WI38 (cell line): ENCODE measurements at regions not wholly inside any gene's neighbourhood (a gene's known extent, or its start where the extent isn't known, plus 50 kb on each side); places are given as distances from the start of the nearest gene placed in this dataset.

Source experiments
- H3K4me3 ChIP-seq: 2 replicates; pipeline ENCODE4 v1.5.1; 2011; ENCODE audit warnings: low read depth, mild to moderate bottlenecking, control low read depth, low read length
- TF ChIP-seq, protein P1 (sequence below): IDR thresholded peaks from 2 replicates; pipeline ENCODE4 v1.5.1; 2012; ENCODE audit warnings: low read depth, mild to moderate bottlenecking, control low read depth, low read length

DNA sequence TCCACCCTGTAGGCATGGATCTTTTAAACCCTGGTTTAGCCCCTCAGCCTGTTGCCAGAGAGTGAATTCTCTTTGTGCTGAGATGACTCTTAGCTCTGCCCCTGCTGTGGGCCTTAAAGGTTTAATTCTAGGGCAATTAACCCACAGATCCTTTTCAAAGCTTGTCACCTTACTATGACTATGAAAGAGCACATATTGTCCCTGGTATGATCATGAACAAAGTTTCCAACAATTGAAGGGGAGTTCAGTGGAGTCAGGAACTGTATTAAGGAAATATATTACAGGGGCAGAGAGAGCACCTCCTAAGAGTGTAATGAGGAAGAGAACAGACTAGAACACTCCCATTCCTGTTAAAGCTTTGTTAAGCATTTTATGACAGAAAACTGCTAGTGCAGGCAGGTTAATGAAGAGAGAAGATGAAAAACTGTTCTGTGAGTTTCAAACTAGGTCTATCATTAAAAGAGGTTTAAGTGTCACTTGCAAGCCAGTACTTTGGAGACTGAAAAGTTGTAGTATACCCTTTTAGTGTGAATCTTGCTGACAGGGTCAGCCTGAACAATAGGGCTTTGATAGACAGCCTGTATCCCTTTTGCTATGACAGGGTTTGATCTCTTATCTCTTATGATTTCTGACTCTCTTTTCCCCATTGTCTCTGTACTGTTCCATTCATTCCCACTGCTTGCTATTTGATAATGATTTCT lies 104.2 kb upstream of the ELL2 start:
- H3K4me3 ChIP-seq = no peak overlapping the region
- TF ChIP-seq, protein P1, sequence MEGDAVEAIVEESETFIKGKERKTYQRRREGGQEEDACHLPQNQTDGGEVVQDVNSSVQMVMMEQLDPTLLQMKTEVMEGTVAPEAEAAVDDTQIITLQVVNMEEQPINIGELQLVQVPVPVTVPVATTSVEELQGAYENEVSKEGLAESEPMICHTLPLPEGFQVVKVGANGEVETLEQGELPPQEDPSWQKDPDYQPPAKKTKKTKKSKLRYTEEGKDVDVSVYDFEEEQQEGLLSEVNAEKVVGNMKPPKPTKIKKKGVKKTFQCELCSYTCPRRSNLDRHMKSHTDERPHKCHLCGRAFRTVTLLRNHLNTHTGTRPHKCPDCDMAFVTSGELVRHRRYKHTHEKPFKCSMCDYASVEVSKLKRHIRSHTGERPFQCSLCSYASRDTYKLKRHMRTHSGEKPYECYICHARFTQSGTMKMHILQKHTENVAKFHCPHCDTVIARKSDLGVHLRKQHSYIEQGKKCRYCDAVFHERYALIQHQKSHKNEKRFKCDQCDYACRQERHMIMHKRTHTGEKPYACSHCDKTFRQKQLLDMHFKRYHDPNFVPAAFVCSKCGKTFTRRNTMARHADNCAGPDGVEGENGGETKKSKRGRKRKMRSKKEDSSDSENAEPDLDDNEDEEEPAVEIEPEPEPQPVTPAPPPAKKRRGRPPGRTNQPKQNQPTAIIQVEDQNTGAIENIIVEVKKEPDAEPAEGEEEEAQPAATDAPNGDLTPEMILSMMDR = no peak

DNA sequence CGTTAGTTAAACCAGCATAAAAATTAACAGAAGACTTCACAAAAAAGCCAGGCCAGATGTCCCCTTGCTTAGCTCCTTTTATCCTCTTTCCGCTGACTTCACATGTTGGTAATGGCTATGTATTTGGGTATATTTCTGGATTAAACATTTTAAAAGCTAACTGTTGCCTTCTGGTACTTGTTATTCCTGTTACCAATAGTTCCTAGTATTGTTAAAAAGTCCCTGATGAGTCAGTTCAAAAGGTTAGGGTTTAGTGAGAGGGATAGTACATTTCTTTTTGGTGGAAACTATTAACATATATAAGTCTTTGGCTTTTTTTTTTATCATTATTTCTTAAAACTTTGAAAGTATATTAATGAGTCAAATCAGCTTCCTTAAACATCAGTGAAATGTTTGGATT lies 103.2 kb upstream of the ELL2 start:
- no peak overlapping the region for H3K4me3 ChIP-seq
- TF ChIP-seq, protein P1 = no peak

DNA sequence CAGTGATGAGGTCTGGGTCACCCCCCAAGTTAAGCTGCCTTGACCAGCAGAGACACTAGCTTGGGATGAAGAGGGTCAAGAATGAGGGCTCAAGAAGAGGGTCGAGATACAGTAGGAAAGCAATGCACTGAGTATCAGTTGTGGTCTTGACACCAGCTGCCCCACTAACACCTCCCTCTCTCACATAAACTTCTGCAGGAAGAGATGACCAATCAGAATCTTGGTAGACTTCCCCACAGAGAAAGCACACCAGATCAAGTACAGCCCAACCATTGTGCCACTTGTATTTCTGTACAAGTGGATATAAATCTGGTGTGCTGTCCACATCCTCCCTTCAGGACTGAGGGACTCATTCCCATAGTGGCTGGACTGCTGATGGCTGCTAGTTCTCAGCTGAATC lies 101.2 kb upstream of the ELL2 start:
- TF ChIP-seq, protein P1 = no peak
- H3K4me3 ChIP-seq = no peak overlapping the region

DNA sequence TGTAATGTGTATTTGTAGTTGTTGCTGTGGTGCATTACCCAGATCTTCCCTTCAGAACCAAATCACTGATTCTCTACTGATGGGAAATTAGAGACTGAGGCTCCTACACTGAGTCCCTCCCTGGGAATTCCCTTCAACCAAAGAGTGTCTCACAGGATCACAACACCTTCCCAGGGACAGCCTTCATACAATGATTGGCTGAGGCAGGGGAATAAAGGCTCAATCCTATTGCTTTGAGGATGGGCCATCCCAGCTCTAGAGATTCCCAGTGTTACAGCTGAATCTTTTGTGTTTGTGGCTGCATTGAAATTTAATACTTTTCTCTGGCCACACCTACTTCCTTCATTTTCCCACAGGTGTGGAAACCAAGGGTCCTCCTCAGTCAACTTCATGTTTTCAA lies 96.4 kb upstream of the ELL2 start:
- H3K4me3 ChIP-seq = no peak overlapping the region
- TF ChIP-seq, protein P1 = no peak

DNA sequence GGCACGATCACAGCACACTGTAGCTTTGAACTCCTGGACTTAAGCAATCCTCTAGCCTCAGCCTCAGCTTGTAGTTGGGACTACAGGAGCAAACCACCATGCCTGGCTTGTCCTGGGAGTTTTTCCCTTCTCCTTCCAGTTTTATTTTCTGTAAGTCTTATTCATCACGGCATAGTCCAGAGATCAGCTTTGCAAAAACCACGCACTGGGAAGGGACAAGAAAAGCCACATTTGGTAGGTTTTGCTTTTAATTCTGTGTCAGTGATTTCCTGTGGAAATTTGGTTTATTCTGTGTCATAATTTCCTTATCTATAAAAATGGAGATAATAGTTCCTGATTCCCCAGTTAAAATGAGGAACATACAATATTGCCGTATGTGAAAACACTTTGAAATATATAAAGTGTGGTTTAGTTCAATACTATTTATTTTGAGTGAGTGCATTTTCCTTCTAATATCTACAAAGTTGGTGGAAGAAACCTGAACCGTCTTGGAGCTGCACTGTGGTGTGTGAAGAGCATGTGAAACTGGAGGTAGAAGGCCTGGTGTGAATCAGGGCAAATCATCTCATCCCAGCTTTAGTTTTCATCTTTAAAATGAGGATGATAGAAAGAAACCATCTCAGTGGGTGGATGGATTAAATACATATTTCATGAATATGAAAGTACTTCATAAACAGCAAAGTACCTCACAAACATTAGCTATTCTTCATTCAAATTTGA lies 92.8 kb upstream of the ELL2 start:
- TF ChIP-seq, protein P1 = no peak
- H3K4me3 ChIP-seq = no peak overlapping the region

DNA sequence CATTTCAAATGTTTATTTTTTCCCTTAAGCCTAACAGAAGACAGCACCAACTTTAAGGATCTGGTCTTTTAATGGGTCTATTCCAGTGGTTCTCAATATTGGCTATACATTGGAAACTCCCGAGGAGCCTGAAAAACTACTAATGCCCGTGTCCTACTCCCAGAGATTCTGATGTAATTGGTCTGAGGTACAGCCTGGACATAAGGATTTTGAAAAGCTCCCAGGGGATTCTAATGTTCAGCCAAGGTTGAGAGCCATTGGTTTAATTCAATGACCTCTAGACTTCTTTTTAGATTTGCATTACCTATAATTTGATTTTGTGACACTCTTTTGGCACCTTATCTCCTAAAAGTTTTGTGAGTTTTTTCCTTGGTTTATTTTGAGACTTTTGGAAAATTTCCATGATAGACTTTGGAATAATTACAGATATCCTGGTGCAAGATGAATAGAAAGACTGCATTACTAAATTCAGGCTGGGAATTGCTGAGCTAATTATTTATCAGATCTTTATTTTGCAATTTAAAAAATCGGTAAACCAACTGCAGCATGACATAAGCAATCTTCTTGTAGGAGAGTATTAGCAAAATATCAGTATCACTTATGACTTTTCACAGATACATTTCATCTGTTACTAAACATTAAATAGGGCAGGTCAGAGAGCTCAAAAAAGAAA lies 91.5 kb upstream of the ELL2 start:
- TF ChIP-seq, protein P1 = no peak
- H3K4me3 ChIP-seq = no peak overlapping the region

DNA sequence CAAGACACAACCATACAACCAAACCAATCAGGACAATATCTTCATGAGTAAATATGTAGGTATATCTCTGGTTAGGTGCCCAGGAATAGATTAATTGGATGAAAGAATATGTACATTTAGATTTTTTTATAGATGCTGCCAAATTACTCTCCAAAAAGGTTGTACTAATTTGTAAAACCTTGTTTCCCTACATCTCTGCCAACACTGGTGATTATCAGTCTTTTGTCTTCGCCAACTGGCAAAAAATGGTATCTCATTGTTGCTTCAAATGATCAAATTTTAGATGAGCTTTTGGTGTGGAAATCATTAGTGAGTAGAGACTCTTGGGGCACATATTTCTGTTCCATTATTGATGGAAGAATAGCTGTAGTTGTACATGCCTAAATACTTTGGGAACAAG lies 90.7 kb upstream of the ELL2 start:
- TF ChIP-seq, protein P1 = no peak
- H3K4me3 ChIP-seq = no peak overlapping the region
